ENCODE measurements at regions not wholly inside any gene's neighbourhood (a gene's known extent, or its start where the extent isn't known, plus 50 kb on each side); places are given as distances from the start of the nearest gene placed in this dataset.
"Not testable (repeated sequence)": the region's sequence is repeated elsewhere in the genome, so short reads cannot be mapped to it uniquely, and the experiment has no call there.

DNA sequence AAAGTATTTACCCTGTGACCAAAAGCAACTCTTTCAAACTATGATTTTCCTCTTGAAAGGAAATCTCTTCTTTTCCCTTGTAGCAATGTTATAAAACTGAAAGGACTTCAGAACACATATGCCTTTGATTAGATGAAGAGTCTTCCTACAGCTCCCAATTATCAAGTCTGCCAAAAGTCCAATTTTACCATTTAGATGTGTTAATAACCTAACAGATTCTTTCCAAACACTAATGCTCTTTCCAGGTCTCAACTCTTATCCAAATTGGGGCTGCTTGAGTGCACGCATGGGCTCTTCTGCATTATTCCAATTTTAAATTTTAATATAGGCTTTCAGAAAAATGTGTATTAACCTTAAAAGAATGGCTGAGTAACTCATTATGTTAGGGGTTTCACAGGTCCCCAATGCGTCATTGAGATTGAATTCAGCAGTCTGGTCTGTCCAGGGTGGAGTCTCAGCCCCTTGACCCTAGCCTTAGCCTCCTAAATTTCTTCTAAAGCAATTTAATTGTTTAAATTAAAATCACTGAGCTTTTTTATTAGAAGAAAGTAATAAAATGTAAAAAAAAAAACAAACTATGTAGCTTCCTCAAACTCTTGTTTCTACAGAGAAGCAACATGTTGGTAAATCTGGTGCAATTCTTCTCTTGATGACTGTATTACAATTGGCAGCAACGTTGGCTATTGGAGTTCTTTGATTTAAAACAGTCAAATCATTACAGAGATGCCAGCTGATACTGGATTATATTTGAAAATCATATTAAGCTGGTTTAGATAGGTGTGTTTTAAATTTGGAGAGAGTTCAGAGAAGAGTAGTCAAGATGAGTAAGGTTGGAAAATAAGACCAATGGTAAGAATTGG, 170.4 kb downstream of the DKK1 start:
- no peak overlapping the region for H3K4me3 Mint-ChIP-seq
- H3K36me3 Mint-ChIP-seq = no peaks in the 10 kb centered on the region
- DNase-seq = no peak
- H3K4me1 Mint-ChIP-seq = no peaks in the 10 kb centered on the region
- no peaks in the 10 kb centered on the region for H3K27me3 Mint-ChIP-seq
- no peak overlapping the region for H3K27ac Mint-ChIP-seq
- no peaks in the 10 kb centered on the region for H3K9me3 Mint-ChIP-seq

GRCh38 chr10:52485462-52485861, 171.4 kb downstream of the DKK1 start:
- Mint-ChIP-seq H3K27ac (no peak overlapping the region), H3K4me3 (no peak overlapping the region), H3K4me1 (no peaks in the 10 kb centered on the region), H3K9me3 (no peaks in the 10 kb centered on the region), H3K36me3 (no peaks in the 10 kb centered on the region), H3K27me3 (no peaks in the 10 kb centered on the region)
- no peak for DNase-seq

DNA sequence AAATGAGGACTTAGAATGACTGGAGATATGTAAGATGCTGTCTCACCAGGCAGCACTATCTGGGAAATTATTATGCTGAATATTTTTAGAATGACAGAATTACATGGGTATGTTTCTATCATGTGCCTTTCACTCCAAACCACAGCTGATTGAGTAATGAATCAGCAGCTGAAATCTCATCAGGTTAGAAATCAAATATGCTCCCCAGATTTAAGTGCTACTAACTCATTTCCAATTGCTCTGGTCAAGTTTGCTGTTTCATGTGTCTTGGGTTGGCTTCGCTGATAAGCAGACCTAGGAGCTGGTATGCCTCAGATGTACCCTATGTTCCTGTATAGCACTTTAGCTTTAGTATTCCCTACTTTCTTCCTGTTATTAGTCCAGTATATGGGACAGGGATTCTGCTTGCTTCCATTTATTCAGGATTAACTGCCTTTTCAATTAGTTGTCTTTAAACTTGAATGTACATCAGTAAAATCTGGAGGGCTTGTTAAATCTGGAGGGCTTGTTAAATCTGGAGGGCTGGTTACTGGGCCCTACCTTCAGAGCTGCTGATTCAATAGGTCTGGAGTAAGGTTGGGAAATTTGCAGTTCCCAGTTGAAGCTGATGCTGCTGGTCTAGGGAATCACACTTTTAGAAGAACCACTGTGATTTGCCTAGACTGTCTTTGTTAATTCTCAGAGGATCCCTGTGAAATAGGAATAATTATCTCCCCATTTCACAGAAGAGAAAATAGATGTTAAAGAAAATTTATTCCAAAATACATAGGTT, 172.9 kb downstream of the DKK1 start:
- H3K36me3 Mint-ChIP-seq = no peaks in the 10 kb centered on the region
- no peak for DNase-seq
- H3K27ac Mint-ChIP-seq = no peak overlapping the region
- H3K27me3 Mint-ChIP-seq = no peaks in the 10 kb centered on the region
- no peak overlapping the region for H3K4me3 Mint-ChIP-seq
- no peaks in the 10 kb centered on the region for H3K9me3 Mint-ChIP-seq
- no peaks in the 10 kb centered on the region for H3K4me1 Mint-ChIP-seq

DNA sequence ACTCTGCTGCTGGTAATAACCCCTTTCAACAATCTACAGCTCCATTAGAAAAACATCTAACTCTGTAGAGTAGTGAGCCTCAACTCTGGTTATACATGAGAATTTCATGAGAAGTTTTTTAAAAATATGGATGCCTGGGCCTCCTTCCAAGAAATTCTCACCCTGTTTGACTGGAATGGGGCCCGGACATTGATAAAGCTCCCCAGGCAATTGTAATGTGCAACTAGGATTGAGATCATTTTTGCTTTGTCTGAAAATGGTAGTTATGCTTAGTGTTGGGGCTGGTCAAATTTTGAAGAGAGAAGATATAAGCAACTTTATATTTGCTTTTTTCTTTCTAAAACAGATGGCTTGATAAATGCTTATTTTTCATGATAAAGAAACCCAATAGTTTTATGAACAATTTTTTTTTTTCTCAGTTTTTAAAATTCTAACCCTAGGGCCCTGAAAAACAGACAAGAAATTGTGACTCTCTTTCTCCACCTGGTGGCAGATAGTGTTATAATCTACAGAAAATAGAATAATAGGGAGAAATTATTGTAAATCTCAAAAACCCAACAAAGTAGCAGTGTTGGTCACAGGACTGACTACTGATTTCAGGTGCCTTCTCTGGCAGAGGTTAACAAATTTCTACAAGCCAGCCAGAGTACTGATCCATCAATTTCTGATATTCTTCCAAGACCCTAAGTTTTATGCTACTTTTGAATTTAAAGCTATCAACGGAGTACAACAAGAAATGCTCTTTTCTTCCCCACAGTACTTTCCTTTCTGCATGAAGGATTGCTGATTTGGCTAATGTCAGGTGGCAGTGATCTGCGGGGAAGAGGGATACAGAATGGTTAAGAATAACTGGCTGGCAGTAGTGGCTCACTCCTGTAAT, 174.8 kb downstream of the DKK1 start:
- H3K9me3 Mint-ChIP-seq = no peaks in the 10 kb centered on the region
- DNase-seq = no peak
- no peaks in the 10 kb centered on the region for H3K27me3 Mint-ChIP-seq
- H3K36me3 Mint-ChIP-seq = no peaks in the 10 kb centered on the region
- no peak overlapping the region for H3K27ac Mint-ChIP-seq
- no peak overlapping the region for H3K4me3 Mint-ChIP-seq
- H3K4me1 Mint-ChIP-seq = no peaks in the 10 kb centered on the region

DNA sequence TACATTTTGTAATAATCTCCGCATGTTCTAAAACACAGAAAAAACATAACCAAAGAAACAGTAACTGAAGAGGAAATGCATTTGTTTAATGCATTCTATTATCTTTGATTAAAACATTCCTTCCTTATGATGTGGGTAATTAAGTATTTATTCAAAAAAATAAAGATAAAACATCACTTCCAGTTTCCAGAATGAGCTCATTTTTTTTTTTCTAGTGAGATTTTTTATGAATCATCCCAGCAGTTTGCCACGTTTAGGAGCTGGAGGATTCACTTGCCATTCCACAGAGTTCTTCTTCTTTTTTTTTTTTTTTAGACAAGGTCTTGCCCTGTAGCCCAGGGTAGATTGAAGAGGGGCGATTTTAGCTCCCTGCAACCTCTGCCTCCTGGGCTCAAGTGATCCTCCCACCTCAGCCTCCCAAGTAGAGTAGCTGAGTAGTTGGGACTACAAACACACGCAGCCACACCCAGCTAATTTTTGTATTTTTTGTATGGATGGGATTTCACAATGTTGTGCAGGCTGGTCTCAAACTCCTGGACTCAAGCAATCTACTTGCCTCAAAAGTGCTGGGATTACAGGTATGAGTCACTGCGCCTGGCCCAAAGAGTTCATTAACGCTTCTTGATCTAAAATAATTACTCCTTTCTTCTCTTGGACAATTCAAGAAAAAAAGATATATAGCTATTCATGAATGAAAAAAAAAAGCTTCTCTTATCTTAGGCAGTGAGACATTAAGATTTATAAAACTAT, 177.3 kb downstream of the DKK1 start:
- Mint-ChIP-seq H3K4me3 (no peak overlapping the region), H3K27ac (no peak overlapping the region), H3K36me3 (no peaks in the 10 kb centered on the region), H3K9me3 (no peaks in the 10 kb centered on the region), H3K27me3 (no peaks in the 10 kb centered on the region), H3K4me1 (no peaks in the 10 kb centered on the region)
- DNase-seq = no peak

GRCh38 chr10:52499281-52499680, 185.2 kb downstream of the DKK1 start:
- DNase-seq = no peak
- H3K27ac Mint-ChIP-seq = no peak overlapping the region
- H3K9me3 Mint-ChIP-seq = peaks cover 9% of the 10 kb centered on the region
- no peaks in the 10 kb centered on the region for H3K4me1 Mint-ChIP-seq
- no peak overlapping the region for H3K4me3 Mint-ChIP-seq
- no peaks in the 10 kb centered on the region for H3K36me3 Mint-ChIP-seq
- no peaks in the 10 kb centered on the region for H3K27me3 Mint-ChIP-seq

GRCh38 chr10:52500476-52500875, 186.4 kb downstream of the DKK1 start:
- H3K36me3 Mint-ChIP-seq = peaks cover 2% of the 10 kb centered on the region
- no peak overlapping the region for H3K4me3 Mint-ChIP-seq
- H3K27me3 Mint-ChIP-seq = no peaks in the 10 kb centered on the region
- peaks cover 11% of the 10 kb centered on the region for H3K9me3 Mint-ChIP-seq
- H3K4me1 Mint-ChIP-seq = no peaks in the 10 kb centered on the region
- no peak for DNase-seq
- H3K27ac Mint-ChIP-seq = no peak overlapping the region

DNA sequence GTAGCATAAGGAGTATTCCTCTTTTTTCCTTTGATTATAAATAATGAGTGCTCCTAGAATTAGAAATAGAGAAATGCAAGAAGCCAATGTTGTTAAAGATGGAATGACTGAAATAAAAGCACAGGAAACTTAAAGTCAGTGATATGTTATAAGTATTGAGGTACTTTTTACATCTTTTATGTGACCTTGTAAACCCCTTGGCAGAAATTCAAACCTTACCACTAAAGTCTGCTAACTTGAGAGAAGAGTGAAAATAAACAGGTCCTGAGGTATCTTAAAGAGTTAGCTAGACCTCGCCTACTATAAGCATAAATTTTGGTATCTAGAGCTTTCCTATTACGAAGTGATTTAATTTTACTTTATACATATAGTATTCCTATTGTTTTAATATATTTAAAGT, 188.2 kb downstream of the DKK1 start:
- peaks cover 12% of the 10 kb centered on the region for H3K9me3 Mint-ChIP-seq
- no peaks in the 10 kb centered on the region for H3K4me1 Mint-ChIP-seq
- H3K27me3 Mint-ChIP-seq = no peaks in the 10 kb centered on the region
- no peak for DNase-seq
- H3K27ac Mint-ChIP-seq = no peak overlapping the region
- no peak overlapping the region for H3K4me3 Mint-ChIP-seq
- peaks cover 2% of the 10 kb centered on the region for H3K36me3 Mint-ChIP-seq

DNA sequence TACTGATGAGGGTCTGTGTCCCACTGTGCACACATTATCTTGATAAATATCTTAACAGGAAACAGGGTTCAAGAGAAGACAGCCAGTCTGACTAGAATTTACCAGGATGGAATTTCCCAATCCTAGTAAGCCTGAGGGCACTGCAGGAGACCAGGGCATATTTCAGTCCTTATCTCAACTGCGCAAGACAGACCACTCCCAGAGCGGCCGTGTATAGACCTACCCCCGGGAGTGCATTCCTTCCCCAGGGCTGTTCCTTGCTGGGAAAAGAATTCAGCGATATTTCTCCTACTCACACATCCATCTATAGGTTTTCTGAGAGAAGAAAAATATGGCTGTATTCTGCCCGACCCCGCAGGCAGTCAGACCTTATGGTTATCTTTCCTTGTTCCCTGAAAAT, 191.3 kb downstream of the DKK1 start:
- not testable (repeated sequence) for H3K4me1 Mint-ChIP-seq, H3K4me3 Mint-ChIP-seq, H3K27ac Mint-ChIP-seq, H3K27me3 Mint-ChIP-seq, H3K36me3 Mint-ChIP-seq, DNase-seq
- H3K9me3 Mint-ChIP-seq = peaks cover 13% of the 10 kb centered on the region

- H3K36me3 Mint-ChIP-seq = no peaks in the 10 kb centered on the region
- H3K27ac Mint-ChIP-seq = no peak overlapping the region
Measured at GRCh38 chr10:52514481-52514880, 200.4 kb downstream of the DKK1 start.

DNA sequence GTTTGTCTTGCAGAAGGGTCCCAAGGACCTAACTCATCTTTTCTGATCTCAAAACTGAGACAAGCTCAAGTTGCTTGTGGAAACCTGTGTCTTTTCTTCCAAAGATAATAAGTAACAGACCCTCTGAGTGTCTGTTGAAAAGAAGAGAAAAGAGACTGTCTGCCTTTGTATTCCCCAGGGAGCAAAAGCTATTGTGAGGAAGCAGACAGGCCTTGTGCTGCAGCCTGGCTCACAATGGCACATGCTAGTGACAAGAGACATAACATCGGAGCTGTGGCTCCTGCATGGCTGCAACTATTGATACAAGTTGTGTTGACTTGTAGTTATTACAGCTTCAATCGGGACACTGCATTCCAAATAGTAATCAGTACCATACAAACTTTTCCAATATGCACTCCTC, 202.9 kb downstream of the DKK1 start:
- H3K36me3 Mint-ChIP-seq = no peaks in the 10 kb centered on the region
- H3K9me3 Mint-ChIP-seq = peaks cover 4% of the 10 kb centered on the region
- H3K27ac Mint-ChIP-seq = no peak overlapping the region
- no peak for DNase-seq
- no peaks in the 10 kb centered on the region for H3K27me3 Mint-ChIP-seq
- no peaks in the 10 kb centered on the region for H3K4me1 Mint-ChIP-seq
- no peak overlapping the region for H3K4me3 Mint-ChIP-seq

More at GRCh38 chr10:52514481-52514880, 200.4 kb downstream of the DKK1 start:
- Mint-ChIP-seq H3K4me3 (no peak overlapping the region), H3K27me3 (no peaks in the 10 kb centered on the region), H3K9me3 (peaks cover 8% of the 10 kb centered on the region), H3K4me1 (no peaks in the 10 kb centered on the region)
- DNase-seq = no peak

DNA sequence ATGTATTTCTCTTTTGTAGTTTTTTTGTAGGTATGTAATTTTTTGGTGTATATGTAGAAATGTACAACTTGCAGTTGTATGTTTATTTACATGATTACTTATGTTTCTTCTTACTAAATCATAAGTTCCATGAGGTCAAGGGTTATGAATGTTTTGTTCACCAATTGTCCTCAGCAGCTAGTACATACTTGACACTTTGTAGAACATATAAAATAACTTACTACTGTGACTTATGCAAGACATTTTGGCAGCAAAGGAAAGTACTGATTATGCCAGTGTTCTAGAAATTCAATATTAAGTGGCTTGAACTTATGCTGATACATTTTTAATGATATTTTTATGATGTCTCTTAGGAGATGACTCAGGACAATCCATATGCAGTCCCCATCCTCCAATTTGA, 209.6 kb downstream of the DKK1 start:
- Mint-ChIP-seq H3K9me3 (peaks cover 1% of the 10 kb centered on the region), H3K4me1 (no peaks in the 10 kb centered on the region), H3K27me3 (no peaks in the 10 kb centered on the region), H3K27ac (no peak overlapping the region), H3K4me3 (no peak overlapping the region), H3K36me3 (no peaks in the 10 kb centered on the region)
- DNase-seq = no peak

DNA sequence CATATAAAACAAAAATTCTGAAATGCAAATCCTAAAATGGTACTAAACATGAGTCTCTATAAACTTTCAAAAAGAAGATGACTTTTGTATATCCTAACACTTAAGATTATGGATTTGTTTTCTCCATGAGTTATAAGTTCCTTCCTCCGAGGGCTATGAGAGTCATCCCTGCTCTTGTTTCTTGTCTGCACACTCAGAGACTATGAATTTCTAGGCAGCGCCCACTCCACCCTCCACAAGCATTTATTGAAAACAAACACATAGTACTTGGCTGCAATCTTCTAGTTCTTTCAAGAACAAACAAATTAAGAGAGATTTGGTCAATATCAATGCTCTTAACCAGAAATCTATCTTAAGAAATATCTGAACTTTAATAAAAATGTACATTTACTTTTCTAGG, 211.7 kb downstream of the DKK1 start:
- Mint-ChIP-seq H3K27ac (no peak overlapping the region), H3K27me3 (no peaks in the 10 kb centered on the region), H3K4me3 (no peak overlapping the region), H3K9me3 (peaks cover 1% of the 10 kb centered on the region), H3K36me3 (no peaks in the 10 kb centered on the region), H3K4me1 (no peaks in the 10 kb centered on the region)
- DNase-seq = no peak

- Mint-ChIP-seq H3K4me3 (no peak overlapping the region), H3K36me3 (no peaks in the 10 kb centered on the region), H3K9me3 (peaks cover 1% of the 10 kb centered on the region), H3K27ac (no peak overlapping the region), H3K27me3 (no peaks in the 10 kb centered on the region), H3K4me1 (no peaks in the 10 kb centered on the region)
- DNase-seq = no peak
Measured at GRCh38 chr10:52526251-52526823, 212.3 kb downstream of the DKK1 start.

Data from activated naive CD8-positive, alpha-beta T cell treated with anti-CD3 and anti-CD28 coated beads for 36 hours (primary cell).